Neural crest cell (in vitro differentiated cells): ENCODE measurements at regions not wholly inside any gene's neighbourhood (a gene's known extent, or its start where the extent isn't known, plus 50 kb on each side); places are given as distances from the start of the nearest gene placed in this dataset.

ENCODE experiments used
- DNase-seq: peaks from one replicate; pipeline ENCODE4 v3.0.0; 2021; ENCODE audit warnings: low read depth, mixed read lengths, low spot score
- H3K27ac Mint-ChIP-seq: one replicate; pipeline ENCODE4 v1.8.0; 2021; ENCODE audit warnings: mild to moderate bottlenecking, mixed read lengths; ENCODE audit not compliant: unreplicated experiment
- H3K27me3 Mint-ChIP-seq: 2 replicates; pipeline ENCODE4 v1.8.0; 2021; ENCODE audit warnings: low read depth, mild to moderate bottlenecking, mixed read lengths
- H3K36me3 Mint-ChIP-seq: 2 replicates; pipeline ENCODE4 v1.8.0; 2021; ENCODE audit warnings: low read depth, mild to moderate bottlenecking, mixed read lengths
- H3K4me1 Mint-ChIP-seq: 2 replicates; pipeline ENCODE4 v1.8.0; 2021; ENCODE audit warnings: mixed read lengths
- H3K4me3 Mint-ChIP-seq: one replicate; pipeline ENCODE4 v1.8.0; 2021; ENCODE audit warnings: mild to moderate bottlenecking, mixed read lengths
- H3K9me3 Mint-ChIP-seq: 2 replicates; pipeline ENCODE4 v1.8.0; 2021; ENCODE audit warnings: mixed read lengths
- TF ChIP-seq, protein P1 (sequence below): fragments of 200-600 bp; sonication (generic); conservative IDR thresholded peaks from 2 replicates; pipeline ENCODE4 v1.5.0; 2021; ENCODE audit warnings: antibody characterized with exemption, mild to moderate bottlenecking

DNA sequence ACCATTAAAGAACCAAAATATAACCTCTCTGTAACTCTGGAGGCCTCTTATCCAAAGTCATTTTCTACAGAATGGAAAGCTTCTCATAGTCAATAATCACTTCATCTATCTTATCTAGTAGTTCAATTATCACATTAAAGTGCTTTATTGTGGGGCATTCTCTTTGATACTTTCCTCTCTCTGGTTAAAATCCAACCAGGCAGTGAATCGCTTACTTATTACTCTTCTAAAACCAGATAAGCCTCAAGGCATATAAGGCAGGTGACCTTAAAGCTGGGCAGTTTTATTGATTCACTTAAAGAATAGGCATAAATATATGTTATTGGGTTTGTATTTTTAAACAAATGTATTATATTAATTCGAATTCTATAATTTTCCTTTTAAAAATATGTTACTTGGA lies 2162.1 kb upstream of the TENM3 start:
- TF ChIP-seq, protein P1, sequence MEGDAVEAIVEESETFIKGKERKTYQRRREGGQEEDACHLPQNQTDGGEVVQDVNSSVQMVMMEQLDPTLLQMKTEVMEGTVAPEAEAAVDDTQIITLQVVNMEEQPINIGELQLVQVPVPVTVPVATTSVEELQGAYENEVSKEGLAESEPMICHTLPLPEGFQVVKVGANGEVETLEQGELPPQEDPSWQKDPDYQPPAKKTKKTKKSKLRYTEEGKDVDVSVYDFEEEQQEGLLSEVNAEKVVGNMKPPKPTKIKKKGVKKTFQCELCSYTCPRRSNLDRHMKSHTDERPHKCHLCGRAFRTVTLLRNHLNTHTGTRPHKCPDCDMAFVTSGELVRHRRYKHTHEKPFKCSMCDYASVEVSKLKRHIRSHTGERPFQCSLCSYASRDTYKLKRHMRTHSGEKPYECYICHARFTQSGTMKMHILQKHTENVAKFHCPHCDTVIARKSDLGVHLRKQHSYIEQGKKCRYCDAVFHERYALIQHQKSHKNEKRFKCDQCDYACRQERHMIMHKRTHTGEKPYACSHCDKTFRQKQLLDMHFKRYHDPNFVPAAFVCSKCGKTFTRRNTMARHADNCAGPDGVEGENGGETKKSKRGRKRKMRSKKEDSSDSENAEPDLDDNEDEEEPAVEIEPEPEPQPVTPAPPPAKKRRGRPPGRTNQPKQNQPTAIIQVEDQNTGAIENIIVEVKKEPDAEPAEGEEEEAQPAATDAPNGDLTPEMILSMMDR, result no peak
- H3K9me3 Mint-ChIP-seq, result no peaks in the 10 kb centered on the region
- no peak overlapping the region for H3K4me3 Mint-ChIP-seq
- H3K27me3 Mint-ChIP-seq, result no peaks in the 10 kb centered on the region
- H3K4me1 Mint-ChIP-seq, result no peaks in the 10 kb centered on the region
- H3K36me3 Mint-ChIP-seq, result no peaks in the 10 kb centered on the region
- DNase-seq, result no peak
- no peak overlapping the region for H3K27ac Mint-ChIP-seq

DNA sequence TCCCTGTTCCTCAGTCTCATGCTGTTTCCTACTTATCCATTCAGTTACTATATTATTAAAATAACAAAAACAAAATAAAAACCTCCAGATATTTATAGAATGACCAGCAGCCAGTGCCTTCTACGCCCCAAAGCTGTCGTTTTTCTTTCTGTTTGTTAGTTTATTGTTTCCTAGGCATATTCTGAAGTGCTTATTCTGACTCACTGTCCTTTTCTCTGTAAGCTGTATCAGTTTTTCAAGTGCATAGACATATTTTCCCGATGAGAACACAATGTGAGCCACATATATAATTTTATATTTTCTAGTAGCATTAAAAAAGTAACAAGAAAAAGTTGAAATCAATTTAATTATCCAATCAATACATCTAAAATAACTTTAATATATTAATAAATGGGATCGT lies 2158.6 kb upstream of the TENM3 start:
- H3K4me1 Mint-ChIP-seq, result peaks cover 5% of the 10 kb centered on the region
- H3K4me3 Mint-ChIP-seq, result no peak overlapping the region
- no peaks in the 10 kb centered on the region for H3K27me3 Mint-ChIP-seq
- DNase-seq, result no peak
- H3K27ac Mint-ChIP-seq, result no peak overlapping the region
- H3K9me3 Mint-ChIP-seq, result no peaks in the 10 kb centered on the region
- no peaks in the 10 kb centered on the region for H3K36me3 Mint-ChIP-seq
- TF ChIP-seq, protein P1, result no peak

DNA sequence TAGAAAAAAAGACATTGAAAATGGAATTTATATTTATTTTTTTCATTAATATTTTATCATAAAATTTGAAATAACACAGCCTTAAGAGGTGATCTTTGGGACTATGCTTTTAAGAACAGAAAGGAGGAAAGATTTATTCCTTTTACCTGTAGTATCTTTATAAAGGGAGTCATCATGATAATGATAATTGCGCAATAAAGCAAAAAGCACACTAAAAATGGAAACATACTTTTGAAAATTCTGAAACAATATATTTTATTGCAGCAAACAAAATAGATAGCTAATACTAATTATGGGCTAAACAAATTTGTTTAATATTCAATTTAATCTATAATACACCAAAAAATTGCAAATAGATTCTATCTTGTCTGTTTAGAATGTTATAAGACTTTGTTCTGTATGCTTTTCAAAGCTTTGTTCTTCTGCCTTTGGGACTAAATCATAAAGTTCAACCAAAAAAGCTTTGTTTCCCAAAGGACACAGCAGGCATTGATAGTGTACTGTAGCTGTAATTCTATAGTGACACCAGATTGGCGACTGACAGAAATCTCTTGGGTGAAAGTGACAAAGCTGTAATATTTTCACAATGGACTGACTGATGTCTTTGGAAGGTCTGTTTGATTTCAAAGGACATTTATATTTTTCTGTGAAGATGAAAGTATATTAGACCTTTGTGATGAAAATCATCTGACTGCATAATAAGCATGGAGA lies 2156.6 kb upstream of the TENM3 start:
- H3K27me3 Mint-ChIP-seq, result no peaks in the 10 kb centered on the region
- no peaks in the 10 kb centered on the region for H3K9me3 Mint-ChIP-seq
- TF ChIP-seq, protein P1, result no peak
- DNase-seq, result no peak
- peaks cover 5% of the 10 kb centered on the region for H3K4me1 Mint-ChIP-seq
- H3K4me3 Mint-ChIP-seq, result no peak overlapping the region
- H3K27ac Mint-ChIP-seq, result no peak overlapping the region
- H3K36me3 Mint-ChIP-seq, result no peaks in the 10 kb centered on the region

DNA sequence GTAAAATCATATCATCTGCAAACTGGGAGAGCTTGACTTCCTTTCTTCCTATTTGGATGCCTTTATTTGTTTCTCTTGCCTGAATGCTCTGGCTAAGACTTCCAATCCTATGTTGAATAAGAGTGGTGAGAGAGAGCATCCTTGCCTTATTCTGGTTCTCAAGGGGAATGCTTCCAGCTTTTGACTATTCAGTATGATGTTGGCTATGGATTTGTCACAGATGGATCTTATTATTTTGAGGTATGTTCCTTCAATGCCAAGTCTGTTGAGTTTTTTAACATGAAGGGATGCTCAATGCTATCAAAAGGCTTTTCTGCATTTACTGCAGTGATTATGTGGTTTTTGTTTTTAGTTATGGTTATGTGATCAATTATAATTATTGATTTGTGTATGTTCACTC lies 2144.6 kb upstream of the TENM3 start:
- TF ChIP-seq, protein P1, result no peak
- Mint-ChIP-seq H3K4me3 (no peak overlapping the region), H3K27me3 (no peaks in the 10 kb centered on the region), H3K36me3 (no peaks in the 10 kb centered on the region), H3K27ac (no peak overlapping the region), H3K4me1 (no peaks in the 10 kb centered on the region), H3K9me3 (peaks cover 7% of the 10 kb centered on the region)
- no peak for DNase-seq

DNA sequence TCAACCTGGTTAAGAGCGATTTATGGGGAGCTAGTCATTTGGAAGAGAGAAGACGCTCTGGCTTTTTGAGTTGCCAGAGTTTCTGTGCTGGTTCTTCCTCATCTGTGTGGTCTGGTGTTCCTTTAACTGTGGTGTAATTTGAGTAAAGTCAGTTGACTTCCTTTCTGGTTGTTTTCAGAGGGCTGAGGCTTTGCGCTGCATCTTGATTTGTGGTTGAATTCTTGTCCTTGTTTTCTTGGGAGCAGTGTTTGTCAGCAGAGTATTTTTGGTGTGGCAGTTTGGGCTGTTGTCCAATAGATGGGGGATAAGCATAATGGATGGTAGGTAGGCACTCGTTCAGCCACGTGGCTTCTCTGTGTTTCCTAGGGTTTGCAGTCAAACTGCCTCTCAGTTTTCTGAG lies 2143.2 kb upstream of the TENM3 start:
- DNase-seq, result no peak
- Mint-ChIP-seq H3K9me3 (peaks cover 7% of the 10 kb centered on the region), H3K27me3 (no peaks in the 10 kb centered on the region), H3K4me3 (no peak overlapping the region), H3K27ac (peak overlapping the region; percentile 68), H3K36me3 (no peaks in the 10 kb centered on the region), H3K4me1 (no peaks in the 10 kb centered on the region)
- TF ChIP-seq, protein P1, result no peak
